HG03135 (cell line): ENCODE measurements at regions not wholly inside any gene's neighbourhood (a gene's known extent, or its start where the extent isn't known, plus 50 kb on each side); places are given as distances from the start of the nearest gene placed in this dataset.

ENCODE experiments used
- ATAC-seq: cut with Tn5 transposase; IDR thresholded peaks from one replicate; pipeline ENCODE4 v1.9.1; 2021; ENCODE audit warnings: mild to moderate bottlenecking, moderate library complexity; ENCODE audit not compliant: unreplicated experiment

DNA sequence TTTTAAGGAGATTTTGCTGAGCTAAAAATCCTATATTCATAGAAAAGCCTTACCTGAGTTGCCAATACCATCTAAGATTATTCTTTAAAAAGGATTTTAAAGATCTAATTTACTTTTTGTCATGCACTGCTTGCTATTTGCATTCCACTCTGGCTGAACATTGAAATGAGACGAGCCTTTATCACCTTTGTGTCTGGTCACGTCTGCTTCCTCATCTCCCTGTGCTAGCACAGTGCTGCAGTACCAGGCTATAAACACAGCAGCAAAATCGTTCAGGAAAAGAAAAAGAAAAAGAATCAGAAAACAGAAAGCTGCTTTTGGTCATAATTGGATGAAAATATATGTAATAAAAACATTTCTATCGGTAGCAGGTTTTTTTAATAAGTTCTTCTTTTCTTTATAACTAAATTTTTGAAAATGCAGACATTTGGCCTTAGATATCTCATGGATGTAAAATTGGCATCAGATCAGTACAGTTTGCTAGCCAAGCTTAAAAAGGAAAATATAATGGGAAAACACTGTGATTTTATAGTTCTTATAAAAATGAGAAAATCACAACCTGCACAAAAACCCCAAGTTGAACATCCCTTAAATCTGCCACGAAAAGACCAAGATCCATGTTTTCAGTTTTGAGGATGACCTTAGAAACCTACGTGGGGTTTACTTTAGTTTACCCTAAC lies 735.7 kb upstream of the CXADR start:
- no peak for ATAC-seq

DNA sequence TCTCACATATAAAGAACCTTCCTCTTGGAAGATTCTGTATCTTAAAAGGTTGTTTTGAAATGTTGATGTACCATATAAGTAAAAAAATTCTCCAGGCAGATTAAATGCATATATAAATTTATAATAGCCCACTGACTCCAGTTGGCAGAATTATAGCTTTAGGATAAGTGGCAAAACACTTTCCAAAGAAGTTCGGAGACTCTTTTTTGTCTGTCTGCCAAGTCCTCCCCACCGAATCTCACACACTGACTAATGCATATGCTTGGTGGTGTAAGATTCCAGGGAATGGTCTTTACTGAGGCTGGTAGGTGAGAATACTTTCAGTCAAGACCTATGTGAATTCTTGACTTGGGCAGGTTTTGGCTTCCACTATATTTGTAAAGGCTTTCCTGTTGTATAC lies 724.3 kb upstream of the CXADR start:
- ATAC-seq = no peak

DNA sequence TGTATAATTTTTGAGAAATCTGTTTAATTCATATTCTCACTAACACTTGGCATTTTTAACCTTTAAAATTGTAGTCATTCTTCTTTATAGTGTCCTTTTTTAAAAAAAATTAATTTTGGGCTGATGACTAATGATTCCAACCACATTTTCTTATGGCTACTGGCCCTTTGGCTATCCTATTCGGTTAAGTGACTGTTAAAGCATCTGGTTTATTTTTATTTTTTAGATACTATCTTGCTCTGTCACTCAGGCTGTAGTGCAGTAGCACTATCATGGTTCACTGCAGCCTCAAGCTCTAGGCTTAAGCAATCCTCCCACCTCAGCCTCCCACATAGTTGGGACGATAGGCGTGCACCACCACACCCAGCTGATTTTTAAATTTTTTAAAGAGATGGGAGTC lies 723.2 kb upstream of the CXADR start:
- no peak for ATAC-seq

DNA sequence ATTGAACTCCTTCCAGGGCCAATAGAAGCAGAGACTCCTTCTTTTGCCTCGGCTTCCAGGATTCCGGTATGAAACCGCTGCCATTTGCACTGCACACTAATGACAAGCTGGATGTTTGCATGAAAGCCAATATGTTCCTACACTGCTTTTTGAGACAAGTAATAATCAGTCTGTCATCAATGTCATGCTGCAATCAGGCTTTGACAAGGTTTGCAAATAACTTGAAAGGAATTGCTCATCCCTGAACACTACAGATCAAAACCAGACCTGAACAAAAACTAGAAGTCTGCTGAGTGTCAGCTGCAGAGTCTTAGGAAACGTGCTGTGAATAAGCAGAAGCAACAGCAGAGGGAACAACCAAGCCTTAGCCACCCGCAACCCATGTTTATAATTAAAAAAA lies 720.7 kb upstream of the CXADR start:
- ATAC-seq = no peak

DNA sequence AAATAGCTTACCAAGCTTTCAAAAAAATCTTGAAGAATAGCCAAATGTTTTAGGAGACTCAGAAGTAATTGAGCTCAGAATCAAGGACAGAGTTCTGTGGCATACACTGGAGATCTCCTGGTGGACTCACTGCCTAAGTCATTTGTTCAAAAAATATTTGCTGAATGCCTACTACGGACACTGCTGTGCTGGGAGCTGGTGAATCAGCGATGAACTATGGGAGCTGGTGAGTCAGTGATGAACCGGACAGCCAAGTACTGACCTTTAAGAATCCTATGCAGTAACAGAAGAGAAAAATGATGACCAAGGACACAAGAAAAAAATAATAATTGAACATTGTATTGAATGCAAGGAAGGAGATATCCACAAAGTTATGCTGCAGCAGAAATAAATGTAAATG lies 717.9 kb upstream of the CXADR start:
- ATAC-seq = no peak

DNA sequence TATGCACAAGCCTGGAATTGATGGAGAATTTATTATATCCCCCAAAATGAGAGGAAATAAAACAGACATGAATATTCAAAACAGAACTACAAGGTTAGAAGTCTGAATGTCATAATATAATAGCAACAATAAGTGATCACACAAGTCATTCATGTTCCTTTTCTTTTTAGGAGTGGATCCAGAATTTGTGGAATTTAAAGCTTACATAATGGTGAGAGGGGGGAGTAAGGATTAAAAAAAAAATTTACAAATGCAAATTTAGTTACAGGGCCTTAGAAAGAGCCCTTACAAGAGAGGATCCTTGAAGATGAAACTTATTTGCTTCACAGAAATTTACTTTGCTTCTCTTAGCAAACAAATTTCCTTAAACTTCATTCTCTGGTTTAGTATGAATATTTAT lies 716.1 kb upstream of the CXADR start:
- ATAC-seq = no peak

DNA sequence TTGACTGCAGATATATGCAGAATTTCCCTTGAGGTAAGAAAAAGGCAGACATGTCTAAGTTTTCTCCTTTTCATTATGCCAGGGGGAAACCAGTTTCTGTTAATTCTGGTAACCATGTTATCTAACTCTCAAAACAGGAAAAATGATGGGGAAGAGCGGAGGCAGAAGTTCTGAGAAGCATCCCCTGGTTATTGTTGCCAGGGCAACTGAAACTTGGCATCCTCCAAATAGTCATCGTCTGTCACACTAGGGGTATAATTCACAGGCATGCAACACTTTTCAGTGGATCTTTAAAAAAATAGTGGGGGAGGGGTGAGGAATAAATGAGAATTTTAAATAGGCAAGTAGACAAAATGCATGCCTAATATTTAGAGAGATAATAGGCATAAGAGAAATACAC lies 715.3 kb upstream of the CXADR start:
- no peak for ATAC-seq

DNA sequence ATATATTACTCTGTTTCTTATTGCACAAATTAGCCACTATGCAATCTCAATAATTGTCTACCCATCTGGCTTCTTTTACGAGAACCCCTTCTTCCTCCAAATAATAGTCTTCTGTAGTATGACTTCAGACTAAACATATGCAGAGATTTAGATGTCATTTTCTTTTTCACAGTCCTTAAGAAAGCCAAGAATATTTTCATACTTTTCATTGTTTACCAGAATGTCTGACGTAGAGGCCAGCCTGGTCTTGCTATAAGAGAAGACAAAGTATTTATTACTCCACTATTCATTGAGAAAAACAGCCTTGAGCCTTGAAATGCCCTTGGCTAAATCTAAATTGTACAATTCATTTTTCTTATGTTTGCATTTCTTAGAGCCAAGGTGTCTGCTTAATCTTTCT lies 714.9 kb upstream of the CXADR start:
- no peak for ATAC-seq

DNA sequence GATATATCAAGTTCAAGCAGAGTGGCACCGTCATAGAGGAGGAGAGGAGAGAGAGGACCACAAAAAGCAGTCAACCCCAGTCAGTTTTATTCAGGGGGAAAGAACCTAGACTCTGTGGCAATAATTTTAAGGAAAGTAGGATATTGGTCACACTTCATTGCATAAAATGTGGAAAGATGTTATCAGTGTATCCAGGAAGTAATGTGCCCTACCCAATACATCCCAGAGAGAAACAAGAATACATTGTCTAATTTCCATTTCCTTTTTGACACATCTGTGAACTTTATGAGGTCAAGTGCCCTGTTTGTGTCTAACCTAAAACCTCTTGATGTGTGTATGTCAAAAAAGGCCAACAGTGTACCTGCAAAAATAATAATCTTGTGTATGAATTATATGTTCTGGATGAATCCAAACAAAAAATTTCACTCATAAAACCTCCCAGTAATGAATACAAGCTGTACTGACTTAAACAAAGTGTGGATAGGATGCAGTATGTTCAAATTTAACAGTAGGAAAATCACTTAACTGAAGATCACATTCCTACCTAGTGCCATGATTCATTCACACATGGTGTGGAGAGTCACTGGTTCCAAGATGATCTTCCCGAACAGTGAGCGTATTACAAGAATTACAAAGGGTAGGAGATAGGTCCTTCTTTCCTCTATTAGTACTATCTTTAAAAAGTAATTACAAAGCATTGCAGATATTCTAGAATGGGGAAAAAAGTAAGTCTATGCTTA lies 712.1 kb upstream of the CXADR start:
- ATAC-seq = no peak

DNA sequence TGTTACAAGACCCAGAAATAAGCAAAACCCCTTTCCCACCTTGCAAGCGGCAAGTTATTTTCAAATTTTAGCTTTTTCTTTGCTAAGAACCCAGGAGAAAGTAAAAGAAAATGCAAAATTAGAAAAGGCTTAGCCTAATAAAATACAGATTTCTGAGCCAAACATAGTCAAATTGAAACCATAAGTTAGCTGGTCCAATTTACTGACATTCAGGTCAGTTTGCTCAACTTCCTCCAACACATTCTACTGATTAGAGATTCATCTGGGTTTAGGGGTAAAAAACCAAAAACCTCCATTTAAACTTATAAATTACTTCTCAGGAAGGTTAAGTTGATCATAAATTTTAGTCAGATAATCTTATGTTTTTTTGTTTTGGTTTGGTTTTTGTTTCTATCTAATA lies 701.8 kb upstream of the CXADR start:
- ATAC-seq = no peak

DNA sequence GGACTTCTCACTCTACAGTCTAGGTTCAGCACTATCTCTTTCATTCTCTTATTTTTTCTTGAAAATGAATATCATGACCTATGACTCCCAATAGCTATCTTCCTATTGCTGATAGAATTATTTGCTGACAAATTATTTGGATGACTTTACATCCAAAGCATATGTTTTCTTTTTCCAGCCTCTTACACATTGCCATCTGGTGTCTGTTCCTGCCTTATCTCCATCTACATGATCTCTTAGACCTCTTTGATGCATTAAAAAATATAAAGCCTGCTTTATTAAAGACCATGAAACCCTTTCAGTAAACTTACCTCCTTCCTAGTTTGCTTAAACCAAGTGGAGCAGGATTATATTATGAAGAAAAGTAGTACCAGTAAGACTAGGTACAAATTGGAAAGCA lies 700.9 kb upstream of the CXADR start:
- ATAC-seq = no peak

DNA sequence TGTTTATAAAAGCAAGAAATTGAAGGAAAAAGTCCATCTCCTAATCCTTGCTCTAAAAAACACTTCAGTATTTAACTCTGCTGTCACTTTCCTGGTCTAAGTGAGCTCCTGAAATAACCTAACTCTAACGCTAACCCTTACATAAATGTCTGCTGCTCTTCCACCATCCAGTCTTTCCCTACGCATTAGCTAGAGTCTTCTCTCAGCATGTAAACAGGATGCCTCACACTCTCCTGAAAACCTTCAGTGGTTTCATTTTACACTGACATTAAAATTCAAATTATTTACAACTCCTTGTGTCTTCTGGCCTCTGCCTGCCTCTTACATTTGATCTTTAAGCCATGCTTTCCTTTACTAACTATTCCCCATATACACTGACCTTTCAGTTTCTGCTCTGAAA lies 697.6 kb upstream of the CXADR start:
- ATAC-seq = no peak

DNA sequence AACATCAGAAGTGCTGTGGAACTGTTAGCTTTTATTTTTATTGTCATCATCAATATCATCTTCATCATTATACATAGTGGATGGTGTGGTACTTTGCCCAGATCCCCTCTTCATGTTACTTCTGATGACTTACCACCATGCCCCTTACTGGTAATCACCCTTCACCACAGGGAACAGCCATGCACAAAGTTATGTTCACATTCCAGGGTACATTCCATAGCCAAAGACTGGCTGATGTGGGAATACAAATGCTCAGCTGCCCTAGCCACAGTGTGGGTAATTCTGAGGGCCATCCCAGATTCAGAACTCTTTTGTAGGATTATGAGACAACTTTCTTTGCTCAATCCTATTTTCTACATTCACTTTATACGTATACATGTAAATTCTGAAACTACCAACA lies 691.3 kb upstream of the CXADR start:
- no peak for ATAC-seq

DNA sequence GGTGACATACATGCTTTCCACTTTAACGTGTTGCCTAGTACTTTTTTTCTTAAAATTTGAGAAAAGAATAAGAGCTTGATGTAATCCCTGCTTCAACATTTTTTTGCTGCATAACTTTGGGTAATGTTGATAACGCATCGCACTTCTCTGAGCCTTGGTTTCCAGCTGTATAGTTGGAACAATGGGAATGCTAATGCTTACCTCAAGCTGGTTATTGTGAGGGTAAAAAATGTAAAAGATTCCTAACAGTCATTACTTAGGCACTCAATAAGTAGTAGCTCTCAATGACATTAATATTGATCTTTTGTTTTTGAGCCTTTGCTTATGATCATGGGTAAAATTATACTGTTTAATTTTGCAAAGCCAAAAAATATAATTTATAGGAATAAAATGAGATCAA lies 683.3 kb upstream of the CXADR start:
- ATAC-seq = no peak

DNA sequence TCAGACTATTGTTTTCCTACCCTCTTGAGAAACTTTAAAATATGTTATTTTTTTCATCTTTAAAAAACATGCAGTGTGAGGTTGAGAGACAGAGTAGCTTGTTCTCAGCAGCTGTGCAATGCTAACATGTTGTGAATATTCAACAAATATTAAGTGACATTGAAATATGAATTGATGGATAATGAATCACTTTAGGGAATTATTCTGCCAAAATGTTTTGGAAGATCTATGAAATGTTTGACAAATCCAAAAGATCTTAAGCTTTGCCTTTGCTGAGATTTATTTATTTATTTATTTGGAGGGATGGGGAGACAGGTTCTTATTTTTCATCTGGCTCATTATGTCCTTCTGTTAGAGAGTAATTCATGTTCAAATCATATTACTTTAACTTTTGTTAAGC lies 680.1 kb upstream of the CXADR start:
- no peak for ATAC-seq

DNA sequence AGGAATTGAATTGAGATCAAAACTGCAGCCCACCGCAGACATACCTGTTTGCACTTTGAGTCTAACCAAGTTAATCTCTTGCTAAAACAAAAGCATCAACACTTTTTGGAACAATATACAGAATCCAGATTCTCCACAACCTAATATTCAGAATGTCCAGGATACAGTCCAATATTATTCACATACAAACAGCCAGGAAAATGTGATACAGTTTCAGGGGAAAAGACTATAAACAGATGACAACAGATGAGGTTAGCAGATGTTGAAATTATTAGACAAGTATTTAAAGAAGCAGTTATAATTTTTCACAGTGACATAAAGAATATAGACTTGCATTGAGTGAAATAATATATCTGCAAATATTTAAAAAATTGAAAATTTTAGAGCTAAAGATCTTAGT lies 678.1 kb upstream of the CXADR start:
- no peak for ATAC-seq

DNA sequence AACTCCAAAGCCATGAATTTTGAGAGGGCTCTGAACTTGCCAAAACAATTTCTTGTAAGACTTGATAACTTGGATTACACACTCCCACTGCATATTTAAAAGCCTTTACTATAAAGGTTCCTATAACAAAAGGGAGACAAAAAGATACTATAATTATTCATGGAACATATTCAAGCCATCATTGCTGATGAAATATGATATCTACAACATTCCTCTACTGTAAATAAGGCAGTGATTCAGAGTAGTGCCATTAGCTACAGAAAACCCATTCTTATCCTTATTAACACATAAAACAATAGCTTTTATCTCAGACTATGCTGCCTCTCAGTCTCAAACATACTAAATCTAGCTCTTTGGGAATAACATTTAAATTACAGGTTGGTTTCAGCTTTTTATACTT lies 675.5 kb upstream of the CXADR start:
- ATAC-seq = no peak

DNA sequence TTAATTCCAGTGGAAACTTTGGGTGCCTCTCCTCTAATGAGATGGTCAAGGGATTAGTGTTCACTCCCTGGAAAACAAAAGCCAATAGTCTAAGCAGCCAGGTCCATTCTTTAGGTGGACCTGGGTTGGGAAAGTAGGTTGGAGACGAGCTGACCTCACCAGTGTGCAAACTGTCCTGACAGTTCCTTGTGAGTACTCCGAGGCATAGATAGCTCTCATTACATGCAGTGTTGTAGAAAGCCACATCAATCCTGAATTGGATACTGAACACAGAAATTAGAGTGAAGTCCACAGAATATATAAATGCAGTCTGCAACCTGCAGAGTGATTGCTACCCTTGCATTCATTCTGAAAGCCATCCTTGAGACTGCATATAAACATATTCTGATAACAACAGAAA lies 675.1 kb upstream of the CXADR start:
- ATAC-seq = no peak

DNA sequence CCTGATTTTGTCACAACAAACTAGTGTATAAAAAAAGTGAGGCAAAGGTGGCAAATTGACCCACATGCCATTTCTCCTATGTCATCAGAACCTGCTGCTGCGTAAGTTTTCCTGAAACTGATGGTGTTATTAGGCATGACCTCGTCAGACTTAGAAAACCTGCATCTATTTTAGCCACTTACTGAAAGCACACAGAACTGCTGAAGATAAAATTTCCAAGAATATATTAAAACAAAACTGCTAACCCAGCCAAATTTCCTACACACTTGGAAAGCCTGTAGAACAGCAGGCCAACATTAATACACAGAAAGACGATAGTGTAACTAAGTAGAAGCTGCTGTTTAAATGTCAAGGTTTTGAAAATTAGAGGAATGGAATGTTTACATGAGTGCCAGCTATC lies 674.5 kb upstream of the CXADR start:
- no peak for ATAC-seq

DNA sequence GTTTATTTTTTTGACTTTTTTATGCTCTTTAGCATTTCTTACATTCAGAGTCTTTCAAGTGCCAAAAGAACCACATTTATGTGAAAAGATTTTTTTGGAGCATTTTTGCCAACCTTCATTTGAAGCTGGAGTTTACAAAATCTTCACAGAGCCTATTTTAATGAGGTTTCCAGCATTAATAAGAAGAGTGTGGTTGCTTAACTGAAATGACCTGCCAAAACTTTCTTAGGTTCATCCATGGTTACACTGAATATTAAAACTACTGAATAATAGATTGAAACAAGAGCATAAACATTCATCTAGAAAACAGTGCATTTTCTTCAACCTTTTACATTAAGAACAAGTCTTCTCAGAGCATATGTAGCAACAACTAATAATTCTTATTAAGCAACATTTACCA lies 672.3 kb upstream of the CXADR start:
- no peak for ATAC-seq

DNA sequence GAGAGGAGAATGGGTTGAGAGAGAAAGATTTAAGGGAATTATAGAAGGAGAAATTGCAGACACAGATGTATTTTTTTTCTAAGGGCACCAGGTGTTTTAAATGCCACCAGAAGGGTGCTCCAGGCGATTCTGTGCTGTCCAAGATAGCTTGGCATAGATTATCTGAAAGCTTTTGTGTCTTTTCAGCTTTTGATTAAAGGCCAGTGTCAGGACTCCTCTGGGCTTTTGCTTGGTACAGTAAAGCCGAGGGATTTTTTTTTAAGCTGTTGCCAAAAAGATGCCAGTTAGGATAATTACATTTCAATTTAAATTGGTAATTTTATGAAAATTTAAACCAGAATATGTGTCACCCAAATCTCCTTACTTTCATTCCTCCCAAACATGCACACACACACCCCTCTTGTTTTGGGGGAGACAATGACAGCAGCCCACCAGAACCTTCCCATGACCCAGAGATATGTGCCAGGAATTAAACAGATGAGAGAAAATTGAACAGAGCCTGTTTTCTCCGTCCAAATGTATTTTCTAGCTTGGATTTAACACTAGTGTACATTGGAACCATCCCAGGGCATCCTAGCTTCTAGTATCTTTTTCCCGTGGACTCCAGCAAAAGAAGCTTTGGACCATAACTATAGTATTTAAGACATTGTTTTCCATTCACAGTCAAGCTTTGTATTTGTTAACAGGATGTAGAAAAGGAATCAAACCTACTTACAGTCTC lies 670.7 kb upstream of the CXADR start:
- ATAC-seq = no peak

DNA sequence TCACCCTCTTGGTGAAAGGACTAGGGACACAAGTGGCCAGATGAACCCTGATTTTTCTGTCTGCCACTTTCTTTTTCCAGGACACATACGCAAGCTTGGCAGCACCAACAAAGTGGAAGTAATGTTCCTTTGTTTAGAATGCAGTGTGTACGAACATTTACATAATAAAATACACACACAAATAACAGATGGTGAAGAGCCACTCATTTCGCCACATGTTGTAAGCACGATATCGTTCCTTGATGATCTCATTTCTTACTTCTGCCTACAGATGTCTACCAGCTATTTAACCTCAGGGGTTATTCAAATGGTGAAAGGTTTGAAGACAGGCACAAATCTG lies 670.2 kb upstream of the CXADR start:
- ATAC-seq = no peak
